ENCODE measurements at regions not wholly inside any gene's neighbourhood (a gene's known extent, or its start where the extent isn't known, plus 50 kb on each side); places are given as distances from the start of the nearest gene placed in this dataset.

- peak overlapping the region; percentile 77 for H3K27ac ChIP-seq (ENCODE audit: low read length)
- peaks cover 2% of the 10 kb centered on the region for H3K9me3 ChIP-seq (replicated peaks; ENCODE audit: control insufficient read depth, low read depth, low read length)
- 0% methylated on average over 1 of the region's 9 CpGs for WGBS (ENCODE audit: insufficient coverage)
- H3K4me3 ChIP-seq (ENCODE audit: low read length) = no peak overlapping the region
- H3K4me1 ChIP-seq (ENCODE audit: control insufficient read depth, insufficient read depth, low read length) = peaks cover 6% of the 10 kb centered on the region
- no peaks in the 10 kb centered on the region for H3K36me3 ChIP-seq (ENCODE audit: control insufficient read depth, insufficient read depth, low read length)
- DNase-seq = peak; percentile 93
- H3K27me3 ChIP-seq (ENCODE audit: control insufficient read depth, insufficient read depth, low read length) = no peaks in the 10 kb centered on the region
These were observed 496.7 kb downstream of the SPRY1 start for GRCh38 chr4:123893011-123893981.

GRCh38 chr4:123896446-123897071, 500.0 kb downstream of the SPRY1 start:
- Histone ChIP-seq H3K4me1 (ENCODE audit: control insufficient read depth, insufficient read depth, low read length) (peaks cover 6% of the 10 kb centered on the region), H3K27ac (ENCODE audit: low read length) (peak overlapping the region; percentile 56), H3K27me3 (ENCODE audit: control insufficient read depth, insufficient read depth, low read length) (no peaks in the 10 kb centered on the region), H3K9me3 (replicated peaks; ENCODE audit: control insufficient read depth, low read depth, low read length) (peaks cover 2% of the 10 kb centered on the region), H3K36me3 (ENCODE audit: control insufficient read depth, insufficient read depth, low read length) (no peaks in the 10 kb centered on the region), H3K4me3 (ENCODE audit: low read length) (no peak overlapping the region)
- DNase-seq = peak; percentile 82

- H3K27me3 ChIP-seq (ENCODE audit: control insufficient read depth, insufficient read depth, low read length) = no peaks in the 10 kb centered on the region
- H3K27ac ChIP-seq (ENCODE audit: low read length) = no peak overlapping the region
- H3K9me3 ChIP-seq (replicated peaks; ENCODE audit: control insufficient read depth, low read depth, low read length) = peaks cover 2% of the 10 kb centered on the region
- WGBS (ENCODE audit: insufficient coverage) = no CpG with 5 or more reads among the region's 2 CpGs
- H3K4me3 ChIP-seq (ENCODE audit: low read length) = no peak overlapping the region
- no peak for DNase-seq
- H3K36me3 ChIP-seq (ENCODE audit: control insufficient read depth, insufficient read depth, low read length) = no peaks in the 10 kb centered on the region
- peaks cover 2% of the 10 kb centered on the region for H3K4me1 ChIP-seq (ENCODE audit: control insufficient read depth, insufficient read depth, low read length)
These were observed 502.5 kb downstream of the SPRY1 start for GRCh38 chr4:123898946-123899666.

- H3K27ac ChIP-seq (ENCODE audit: low read length) = no peak overlapping the region
These were observed 508.3 kb downstream of the SPRY1 start for GRCh38 chr4:123904882-123905281.

GRCh38 chr4:123913598-123913997, 517.0 kb downstream of the SPRY1 start:
- DNase-seq = peak; percentile 86
- Histone ChIP-seq H3K36me3 (ENCODE audit: control insufficient read depth, insufficient read depth, low read length) (no peaks in the 10 kb centered on the region), H3K27ac (ENCODE audit: low read length) (no peak overlapping the region), H3K4me3 (ENCODE audit: low read length) (no peak overlapping the region), H3K9me3 (replicated peaks; ENCODE audit: control insufficient read depth, low read depth, low read length) (no peaks in the 10 kb centered on the region), H3K27me3 (ENCODE audit: control insufficient read depth, insufficient read depth, low read length) (no peaks in the 10 kb centered on the region), H3K4me1 (ENCODE audit: control insufficient read depth, insufficient read depth, low read length) (no peaks in the 10 kb centered on the region)

More at GRCh38 chr4:123904882-123905281, 508.3 kb downstream of the SPRY1 start:
- no peak for DNase-seq
- Histone ChIP-seq H3K36me3 (ENCODE audit: control insufficient read depth, insufficient read depth, low read length) (no peaks in the 10 kb centered on the region), H3K27me3 (ENCODE audit: control insufficient read depth, insufficient read depth, low read length) (no peaks in the 10 kb centered on the region), H3K4me3 (ENCODE audit: low read length) (no peak overlapping the region), H3K4me1 (ENCODE audit: control insufficient read depth, insufficient read depth, low read length) (no peaks in the 10 kb centered on the region), H3K9me3 (replicated peaks; ENCODE audit: control insufficient read depth, low read depth, low read length) (peaks cover 6% of the 10 kb centered on the region)
- 100% methylated on average over 1 of the region's 1 CpG for WGBS (ENCODE audit: insufficient coverage)

DNA sequence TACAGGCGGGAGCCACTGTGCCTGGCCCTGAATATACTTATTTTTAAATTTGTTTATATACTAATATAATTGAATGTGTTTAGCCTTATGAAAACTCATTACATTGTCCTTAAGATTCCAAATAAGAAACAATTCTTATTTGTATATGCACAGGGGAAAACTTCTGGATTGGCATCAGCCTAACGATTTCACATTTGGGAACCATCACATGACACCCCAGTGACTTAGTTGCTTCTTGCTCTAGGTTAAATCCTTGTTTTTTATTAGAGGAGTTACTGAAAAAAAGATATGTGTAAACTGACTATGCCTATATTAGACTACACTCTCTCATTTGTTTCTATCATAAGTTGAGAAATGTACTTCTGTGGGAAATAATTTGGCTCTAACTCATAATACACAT, 520.2 kb downstream of the SPRY1 start:
- Histone ChIP-seq H3K4me3 (ENCODE audit: low read length) (no peak overlapping the region), H3K4me1 (ENCODE audit: control insufficient read depth, insufficient read depth, low read length) (peaks cover 2% of the 10 kb centered on the region), H3K27ac (ENCODE audit: low read length) (no peak overlapping the region), H3K9me3 (replicated peaks; ENCODE audit: control insufficient read depth, low read depth, low read length) (no peaks in the 10 kb centered on the region), H3K27me3 (ENCODE audit: control insufficient read depth, insufficient read depth, low read length) (no peaks in the 10 kb centered on the region), H3K36me3 (ENCODE audit: control insufficient read depth, insufficient read depth, low read length) (no peaks in the 10 kb centered on the region)
- no peak for DNase-seq
- no CpG with 5 or more reads among the region's 2 CpGs for WGBS (ENCODE audit: insufficient coverage)

DNA sequence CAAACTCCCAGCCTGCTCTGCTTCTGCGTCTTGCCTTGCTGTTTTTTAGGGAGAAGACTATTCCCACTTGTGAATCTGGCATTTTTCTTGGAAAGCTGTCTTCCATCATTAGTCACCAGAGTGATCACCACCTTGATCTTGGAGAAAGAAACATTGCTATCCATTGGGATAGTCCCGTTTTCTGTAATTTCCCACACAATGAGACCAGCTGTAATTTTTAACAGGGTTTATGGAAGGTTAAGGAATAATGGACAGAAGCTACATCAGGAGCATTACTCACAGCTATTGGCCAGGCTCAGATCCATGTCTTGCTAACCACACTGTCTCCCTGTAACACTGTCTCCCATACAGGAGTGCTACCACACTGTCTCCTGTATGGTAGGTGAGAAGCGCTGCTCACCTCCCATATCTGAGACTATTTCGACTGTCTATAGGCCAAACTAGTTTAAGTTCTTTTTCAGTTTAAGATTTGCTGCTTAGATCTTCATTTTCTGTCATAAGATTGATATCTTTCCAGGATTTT, 523.0 kb downstream of the SPRY1 start:
- Histone ChIP-seq H3K9me3 (replicated peaks; ENCODE audit: control insufficient read depth, low read depth, low read length) (no peaks in the 10 kb centered on the region), H3K27me3 (ENCODE audit: control insufficient read depth, insufficient read depth, low read length) (no peaks in the 10 kb centered on the region), H3K36me3 (ENCODE audit: control insufficient read depth, insufficient read depth, low read length) (no peaks in the 10 kb centered on the region), H3K27ac (ENCODE audit: low read length) (no peak overlapping the region), H3K4me1 (ENCODE audit: control insufficient read depth, insufficient read depth, low read length) (peaks cover 4% of the 10 kb centered on the region), H3K4me3 (ENCODE audit: low read length) (no peak overlapping the region)
- DNase-seq = no peak
- no CpG with 5 or more reads among the region's 4 CpGs for WGBS (ENCODE audit: insufficient coverage)

GRCh38 chr4:123921339-123921738, 524.7 kb downstream of the SPRY1 start:
- no CpG with 5 or more reads among the region's 5 CpGs for WGBS (ENCODE audit: insufficient coverage)
- Histone ChIP-seq H3K27me3 (ENCODE audit: control insufficient read depth, insufficient read depth, low read length) (no peaks in the 10 kb centered on the region), H3K36me3 (ENCODE audit: control insufficient read depth, insufficient read depth, low read length) (no peaks in the 10 kb centered on the region), H3K4me1 (ENCODE audit: control insufficient read depth, insufficient read depth, low read length) (peaks cover 4% of the 10 kb centered on the region), H3K27ac (ENCODE audit: low read length) (no peak overlapping the region), H3K9me3 (replicated peaks; ENCODE audit: control insufficient read depth, low read depth, low read length) (no peaks in the 10 kb centered on the region), H3K4me3 (ENCODE audit: low read length) (no peak overlapping the region)
- no peak for DNase-seq

DNA sequence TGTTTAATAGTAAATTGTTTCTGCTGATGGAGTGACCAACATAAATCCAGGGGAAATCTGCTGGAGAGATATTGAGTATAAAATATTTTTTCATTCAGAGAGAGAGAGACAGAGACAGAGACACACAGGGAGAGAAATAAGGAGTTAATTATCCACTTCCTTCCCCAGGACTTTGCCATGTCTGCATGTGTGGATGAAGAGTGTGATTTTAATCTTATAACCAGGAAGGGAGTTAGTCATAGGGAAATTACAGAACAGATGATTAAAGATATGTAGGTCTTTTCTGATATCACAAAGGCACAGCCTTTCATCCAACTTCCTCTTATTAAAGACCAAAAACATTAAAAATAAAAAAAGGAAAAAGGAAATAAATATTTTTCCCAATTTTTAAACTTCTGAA, 526.3 kb downstream of the SPRY1 start:
- Histone ChIP-seq H3K4me1 (ENCODE audit: control insufficient read depth, insufficient read depth, low read length) (peaks cover 4% of the 10 kb centered on the region), H3K27me3 (ENCODE audit: control insufficient read depth, insufficient read depth, low read length) (no peaks in the 10 kb centered on the region), H3K9me3 (replicated peaks; ENCODE audit: control insufficient read depth, low read depth, low read length) (no peaks in the 10 kb centered on the region), H3K36me3 (ENCODE audit: control insufficient read depth, insufficient read depth, low read length) (no peaks in the 10 kb centered on the region), H3K27ac (ENCODE audit: low read length) (no peak overlapping the region), H3K4me3 (ENCODE audit: low read length) (no peak overlapping the region)
- no peak for DNase-seq

DNA sequence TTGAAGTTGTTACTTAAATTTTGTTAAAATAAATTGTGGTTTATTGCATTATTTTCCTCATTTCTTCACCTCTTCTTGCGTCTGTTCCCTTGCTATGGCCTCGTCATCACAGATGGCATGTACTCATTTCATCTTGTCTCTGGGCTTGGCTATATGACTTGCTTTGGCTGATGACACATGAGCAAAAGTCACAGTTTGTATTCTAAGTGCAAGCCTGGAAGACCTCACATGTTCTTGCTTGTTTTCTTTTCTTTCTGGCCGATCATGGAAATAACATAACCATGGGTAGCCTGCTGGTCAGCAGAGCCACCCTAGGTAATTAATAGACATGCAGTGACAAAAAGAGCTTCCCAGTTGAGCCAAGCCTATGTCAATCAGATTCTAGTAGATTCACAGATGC, 527.9 kb downstream of the SPRY1 start:
- no peaks in the 10 kb centered on the region for H3K9me3 ChIP-seq (replicated peaks; ENCODE audit: control insufficient read depth, low read depth, low read length)
- no peaks in the 10 kb centered on the region for H3K36me3 ChIP-seq (ENCODE audit: control insufficient read depth, insufficient read depth, low read length)
- no peak overlapping the region for H3K27ac ChIP-seq (ENCODE audit: low read length)
- H3K27me3 ChIP-seq (ENCODE audit: control insufficient read depth, insufficient read depth, low read length) = no peaks in the 10 kb centered on the region
- DNase-seq = no peak
- no CpG with 5 or more reads among the region's 3 CpGs for WGBS (ENCODE audit: insufficient coverage)
- peaks cover 4% of the 10 kb centered on the region for H3K4me1 ChIP-seq (ENCODE audit: control insufficient read depth, insufficient read depth, low read length)
- no peak overlapping the region for H3K4me3 ChIP-seq (ENCODE audit: low read length)

All from muscle of leg (tissue), 3 donors.